RKO (cell line): ENCODE measurements at regions not wholly inside any gene's neighbourhood (a gene's known extent, or its start where the extent isn't known, plus 50 kb on each side); places are given as distances from the start of the nearest gene placed in this dataset.
"Not testable (repeated sequence)": the region's sequence is repeated elsewhere in the genome, so short reads cannot be mapped to it uniquely, and the experiment has no call there.

Experiments
- DNase-seq: peaks from one replicate; pipeline ENCODE4 v3.0.0-alpha.2; 2016; ENCODE audit warnings: low spot score

DNA sequence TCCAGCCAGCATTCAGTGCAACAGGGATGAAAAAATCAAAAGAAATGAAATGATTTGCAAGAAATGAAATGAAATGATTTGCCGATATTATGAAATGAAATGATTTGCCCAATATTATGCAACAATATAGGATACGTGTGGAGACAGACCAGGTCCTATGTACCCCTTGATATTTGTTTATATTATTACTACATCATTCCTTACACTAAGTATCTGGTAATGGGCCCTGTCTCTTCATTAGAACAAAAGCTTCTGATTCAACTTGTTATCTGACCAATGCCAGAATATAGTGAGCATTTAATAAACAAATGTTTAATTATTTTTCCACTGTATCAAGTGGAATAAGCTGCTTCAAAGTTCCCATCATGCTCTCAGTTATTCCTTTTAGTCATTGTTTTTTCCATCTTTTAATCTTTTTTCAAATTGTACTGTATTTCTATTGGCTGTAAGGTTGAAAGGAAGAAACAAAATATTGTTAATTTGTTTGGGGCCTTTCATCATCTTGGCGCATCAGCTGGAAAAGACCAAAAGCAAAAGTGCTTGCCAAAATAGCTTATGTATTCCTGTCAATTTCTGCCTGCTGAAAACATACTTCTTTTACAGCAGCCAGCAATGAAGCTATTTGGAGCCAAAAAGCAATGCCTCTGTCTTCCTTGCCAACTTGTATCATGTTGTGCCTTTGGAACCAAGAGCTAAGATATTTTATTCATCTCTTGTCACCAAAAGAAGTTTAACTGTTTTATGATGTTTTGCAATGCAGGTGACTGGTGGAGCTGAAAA lies 2314.9 kb downstream of the LRRC4C start:
- no peak for DNase-seq

DNA sequence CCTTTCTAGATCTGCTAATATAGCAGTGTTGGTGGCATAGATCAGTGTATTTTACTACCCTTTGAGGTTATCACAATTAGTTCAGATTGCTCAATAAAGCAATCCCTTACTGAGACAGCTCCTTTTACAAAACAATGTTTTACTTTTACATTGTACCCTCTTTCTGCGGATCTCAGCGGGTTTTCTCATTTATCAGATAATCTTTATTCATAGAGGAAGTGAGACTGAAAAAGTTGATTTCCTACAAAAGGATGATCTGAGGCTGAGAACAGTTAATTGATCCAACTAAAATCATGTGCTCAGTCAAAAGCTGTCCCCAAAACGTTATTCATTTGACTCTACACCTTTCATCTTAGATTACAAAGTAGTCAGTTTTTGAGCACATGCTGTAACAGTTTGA lies 2319.9 kb downstream of the LRRC4C start:
- no peak for DNase-seq

DNA sequence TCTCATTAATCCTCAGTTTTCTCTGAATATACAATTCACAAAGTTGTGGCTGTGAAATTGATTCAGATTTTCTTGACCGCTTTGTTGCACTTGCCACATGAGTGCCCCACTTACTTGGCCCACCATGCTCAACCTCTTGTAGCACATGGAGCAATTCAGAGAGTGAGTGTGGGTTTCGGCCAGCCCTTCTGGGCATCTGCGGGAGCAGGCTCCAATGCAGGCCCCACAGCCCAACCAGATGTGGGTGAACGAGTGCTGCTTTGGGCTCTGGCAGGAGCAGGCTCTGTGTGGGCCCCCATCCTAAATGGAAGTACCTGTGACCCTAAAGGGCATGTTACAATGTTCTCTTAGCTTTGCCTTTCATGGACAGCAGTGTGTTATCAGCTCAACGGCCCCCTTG lies 2338.6 kb downstream of the LRRC4C start:
- no peak for DNase-seq

DNA sequence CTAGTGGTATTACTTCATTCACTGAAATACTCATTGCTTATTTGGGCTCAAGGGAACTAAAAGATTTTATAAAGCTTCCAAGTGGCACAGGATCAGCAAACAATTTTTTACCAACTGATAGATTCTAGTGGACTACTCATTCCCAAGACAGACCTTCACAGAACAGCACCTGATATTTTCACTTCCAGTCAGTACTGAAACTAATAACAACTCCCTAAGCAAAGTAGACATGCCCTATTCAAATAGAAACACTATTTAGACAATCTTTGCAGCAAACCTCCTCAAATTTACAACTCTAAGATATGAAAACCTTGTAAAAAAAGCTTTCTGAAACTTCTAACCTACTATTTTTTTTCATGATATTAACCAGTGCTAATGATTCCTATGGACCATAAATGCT lies 2345.8 kb downstream of the LRRC4C start:
- DNase-seq: no peak

DNA sequence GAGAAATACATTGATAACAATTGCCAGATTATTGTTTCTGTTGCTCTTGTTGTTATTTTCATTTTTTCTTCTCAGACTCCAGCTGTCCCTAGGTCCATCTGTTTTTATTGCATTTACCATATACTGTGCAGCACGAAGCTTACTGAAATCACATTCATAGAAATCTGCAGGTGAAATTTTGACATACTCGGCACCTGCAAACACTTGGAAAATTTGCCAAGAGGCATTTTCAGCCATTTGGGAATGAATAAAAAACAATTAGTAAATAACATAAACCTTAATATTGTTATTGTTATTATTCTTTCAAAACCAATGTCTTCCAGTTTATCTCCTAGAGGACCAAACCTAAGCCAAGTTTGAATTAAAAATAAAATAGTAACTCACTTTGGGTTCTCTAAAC lies 2357.2 kb downstream of the LRRC4C start:
- no peak for DNase-seq

DNA sequence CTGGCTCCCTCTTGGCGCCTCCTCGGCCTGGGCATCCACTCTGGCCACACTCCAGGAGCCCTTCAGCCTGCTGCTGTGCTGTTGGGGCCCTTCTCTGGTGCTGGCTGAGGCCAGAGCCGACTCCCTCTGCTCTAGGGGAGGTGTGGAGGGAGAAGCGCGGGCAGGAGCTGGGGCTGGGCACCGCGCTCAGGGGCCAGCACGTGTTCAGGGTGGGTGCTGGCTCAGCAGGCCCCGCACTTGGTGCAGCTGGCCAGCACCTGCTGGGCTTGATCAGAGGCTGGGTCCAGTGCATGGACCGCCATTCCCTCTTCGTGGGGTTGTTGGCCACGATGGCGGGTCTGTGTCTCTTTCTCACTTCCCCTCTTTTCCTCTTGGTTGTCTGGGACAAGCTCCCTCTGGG lies 2381.0 kb downstream of the LRRC4C start:
- DNase-seq: no peak

- no peak for DNase-seq
These were observed 2421.8 kb downstream of the LRRC4C start for GRCh38 chr11:39037611-39038010.

- DNase-seq: no peak
These were observed 2423.4 kb downstream of the LRRC4C start for GRCh38 chr11:39036021-39036420.

- no peak for DNase-seq
These were observed 2423.5 kb upstream of the RAG2 start for GRCh38 chr11:39021539-39021938.

GRCh38 chr11:39011797-39012196 lies 2413.8 kb upstream of the RAG2 start:
- DNase-seq: no peak

GRCh38 chr11:38990841-38991240 lies 2392.8 kb upstream of the RAG2 start:
- DNase-seq: no peak

- DNase-seq: no peak
These were observed 2392.1 kb upstream of the RAG2 start for GRCh38 chr11:38990139-38990538.

- DNase-seq: no peak
These were observed 2390.9 kb upstream of the RAG2 start for GRCh38 chr11:38988908-38989307.

- no peak for DNase-seq
These were observed 2374.2 kb upstream of the RAG2 start for GRCh38 chr11:38972220-38972619.

- no peak for DNase-seq
These were observed 2373.1 kb upstream of the RAG2 start for GRCh38 chr11:38971141-38971540.

GRCh38 chr11:38968951-38969350 lies 2370.9 kb upstream of the RAG2 start:
- no peak for DNase-seq

DNA sequence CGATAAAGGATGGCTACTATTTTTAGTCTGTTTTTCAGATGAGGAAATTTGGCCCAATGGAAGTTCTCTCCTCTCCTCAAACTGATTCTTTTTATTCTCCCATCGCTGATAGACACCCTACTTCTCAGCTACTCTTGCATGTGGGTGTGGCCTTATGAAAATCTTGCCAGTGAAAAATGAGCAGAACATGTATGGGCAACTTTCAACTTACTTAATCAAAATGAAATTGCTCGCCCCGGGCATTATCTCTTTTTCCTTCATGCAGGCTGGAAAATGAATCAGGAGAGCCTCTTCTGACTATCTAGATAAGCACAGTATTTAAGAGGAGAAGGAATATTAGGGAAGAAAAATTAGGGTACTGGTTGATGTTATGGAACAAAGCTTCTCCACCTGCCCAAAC lies 2354.7 kb upstream of the RAG2 start:
- DNase-seq: no peak

DNA sequence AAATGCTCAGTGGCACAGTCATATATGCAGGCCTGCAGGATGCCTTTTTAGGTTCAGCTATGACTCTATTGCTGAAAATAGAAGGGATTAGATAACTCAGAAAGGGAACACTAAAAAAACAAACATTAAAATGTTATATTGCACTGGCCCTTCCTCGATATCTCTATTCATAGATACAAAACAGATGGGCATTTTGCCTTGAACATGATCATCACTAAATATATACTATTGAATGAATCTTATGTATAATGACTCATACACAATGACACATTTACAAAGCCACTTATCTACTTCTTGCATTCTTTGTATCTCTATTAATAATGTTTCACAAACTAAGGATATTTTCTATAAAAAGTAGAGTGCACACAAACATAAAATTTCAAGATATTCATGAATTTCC lies 2352.8 kb upstream of the RAG2 start:
- DNase-seq: no peak

GRCh38 chr11:38948392-38948791 lies 2350.4 kb upstream of the RAG2 start:
- no peak for DNase-seq

DNA sequence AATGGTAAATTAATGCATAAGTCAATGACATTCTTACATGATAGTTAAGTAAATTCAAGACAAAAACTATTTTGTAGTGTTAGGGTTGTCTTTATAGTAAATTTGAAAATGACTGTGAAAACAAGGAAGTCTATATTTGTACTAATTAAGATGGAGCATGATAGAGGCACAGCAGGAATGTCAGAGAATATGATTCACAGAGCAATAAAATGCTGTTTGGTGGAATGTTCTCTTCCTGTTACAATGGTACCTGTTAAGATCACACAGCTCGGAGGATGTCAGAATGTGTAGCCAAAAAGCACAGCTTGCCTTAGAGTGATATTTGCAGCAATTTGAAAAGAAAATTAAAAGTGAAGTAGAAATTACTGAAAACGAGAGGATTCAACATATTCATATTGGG lies 2339.7 kb upstream of the RAG2 start:
- DNase-seq: no peak

- no peak for DNase-seq
These were observed 2337.9 kb upstream of the RAG2 start for GRCh38 chr11:38935941-38936340.

DNA sequence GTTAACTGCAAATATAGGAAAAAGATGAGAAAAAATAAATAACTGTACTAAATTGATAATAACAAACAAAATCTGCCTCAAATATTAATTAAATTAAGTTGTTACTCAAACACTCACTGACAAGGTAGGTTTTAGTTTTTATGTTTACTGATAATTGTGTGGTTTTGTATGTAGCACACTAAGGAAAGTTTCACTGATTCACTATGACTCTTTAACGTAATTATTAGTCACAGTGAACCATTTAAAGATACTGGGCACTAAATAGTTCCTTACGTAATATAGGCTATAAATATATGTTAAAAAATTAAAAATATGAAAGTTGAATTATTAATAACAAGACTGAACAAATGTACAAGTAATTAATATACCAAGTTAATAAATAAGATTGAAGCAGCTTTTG lies 2330.0 kb upstream of the RAG2 start:
- DNase-seq: no peak

DNA sequence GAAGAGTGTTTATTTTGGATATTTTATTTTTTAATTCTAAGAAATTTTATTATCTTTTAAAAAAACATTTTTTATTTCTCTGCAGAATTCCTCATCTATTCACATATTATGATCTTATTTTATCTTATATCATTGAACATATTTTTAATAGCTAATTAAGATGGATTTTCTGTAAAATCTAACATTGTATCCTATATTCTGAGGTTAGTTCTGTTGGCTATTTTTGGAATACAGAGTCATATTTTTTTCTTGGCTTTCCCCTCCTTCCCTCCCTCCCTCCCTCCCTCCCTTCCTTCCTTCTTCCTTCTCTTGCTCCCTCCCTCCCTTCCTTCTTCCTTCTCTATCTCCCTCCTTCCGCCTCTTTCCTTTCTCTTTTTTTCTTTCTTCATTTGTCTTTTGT lies 2326.6 kb upstream of the RAG2 start:
- no peak for DNase-seq

DNA sequence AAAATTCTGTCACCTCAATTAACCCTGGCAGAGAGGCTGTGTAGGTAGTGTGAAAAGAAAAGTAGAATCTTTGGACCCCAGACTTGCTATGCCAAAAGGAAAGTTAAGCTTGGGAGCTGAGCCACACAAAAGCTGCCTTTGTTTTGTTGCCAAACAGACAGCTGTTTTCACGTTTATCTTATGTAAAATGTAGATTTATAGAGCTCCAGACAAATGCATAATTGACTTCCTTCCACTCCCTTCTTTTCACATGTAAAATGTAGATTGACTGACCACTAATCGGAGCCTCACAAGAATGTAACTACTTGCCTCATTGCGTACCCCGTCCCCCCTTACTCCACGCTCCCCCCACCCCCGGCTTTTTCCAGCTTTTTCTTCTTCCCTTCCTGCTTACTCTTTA lies 2302.2 kb upstream of the RAG2 start:
- DNase-seq: no peak

DNA sequence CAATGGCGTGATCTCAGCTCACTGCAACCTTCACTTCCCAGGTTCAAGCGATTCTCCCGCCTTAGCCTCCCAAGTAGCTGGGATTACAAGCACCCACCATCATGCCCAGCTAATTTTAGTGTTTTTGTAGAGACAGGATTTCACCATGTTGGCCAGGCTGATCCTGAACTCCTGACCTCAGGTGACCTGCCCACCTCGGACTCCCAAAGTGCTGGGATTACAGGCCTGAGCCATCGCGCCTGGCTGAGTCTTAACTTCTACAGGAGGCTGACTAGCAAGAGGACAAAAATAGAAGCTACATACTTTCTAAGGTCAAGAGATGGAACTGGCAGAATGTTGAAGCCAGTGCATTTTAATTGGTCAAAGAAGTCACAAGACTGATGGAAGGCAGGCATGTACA lies 2296.2 kb upstream of the RAG2 start:
- not testable (repeated sequence) for DNase-seq
